Astrocyte (in vitro differentiated cells and primary cell): ENCODE measurements at regions not wholly inside any gene's neighbourhood (a gene's known extent, or its start where the extent isn't known, plus 50 kb on each side); places are given as distances from the start of the nearest gene placed in this dataset.

Experiments used
- EZH2 ChIP-seq: IDR thresholded peaks from 2 replicates; pipeline ENCODE4 v1.6.1; 2012; ENCODE audit warnings: mild to moderate bottlenecking, low read length, inconsistent platforms; ENCODE audit not compliant: insufficient read depth
- TF ChIP-seq, protein P1 (sequence below): IDR thresholded peaks from 2 replicates; pipeline ENCODE4 v1.5.1; 2011; ENCODE audit warnings: low read depth, mild to moderate bottlenecking, inconsistent platforms, low read length, moderate library complexity; ENCODE audit not compliant: insufficient read depth

DNA sequence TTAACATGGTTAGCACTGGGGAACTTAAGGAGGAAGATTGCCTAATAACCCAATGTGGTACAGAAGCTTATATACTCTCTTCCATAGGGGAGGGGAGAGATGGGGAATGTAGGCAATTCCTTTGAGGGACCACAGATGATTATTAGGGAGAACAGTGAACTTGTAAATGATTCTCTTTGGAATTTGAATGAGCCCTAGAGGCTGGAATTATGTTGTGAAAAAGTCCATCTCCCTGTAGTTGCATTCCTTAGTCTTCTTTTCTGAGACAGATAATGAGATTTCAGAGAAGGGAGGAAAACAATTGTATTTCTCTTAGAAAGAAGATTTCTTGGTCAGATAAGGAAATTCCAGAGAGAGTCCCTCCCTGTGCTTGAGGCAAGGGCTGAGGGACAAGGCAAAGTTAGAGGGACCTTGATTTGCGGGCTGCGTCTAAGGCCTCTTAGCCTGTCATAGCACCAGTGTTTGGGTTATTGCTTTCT is 89.0 kb upstream of the HMCN1 start:
- TF ChIP-seq, protein P1, sequence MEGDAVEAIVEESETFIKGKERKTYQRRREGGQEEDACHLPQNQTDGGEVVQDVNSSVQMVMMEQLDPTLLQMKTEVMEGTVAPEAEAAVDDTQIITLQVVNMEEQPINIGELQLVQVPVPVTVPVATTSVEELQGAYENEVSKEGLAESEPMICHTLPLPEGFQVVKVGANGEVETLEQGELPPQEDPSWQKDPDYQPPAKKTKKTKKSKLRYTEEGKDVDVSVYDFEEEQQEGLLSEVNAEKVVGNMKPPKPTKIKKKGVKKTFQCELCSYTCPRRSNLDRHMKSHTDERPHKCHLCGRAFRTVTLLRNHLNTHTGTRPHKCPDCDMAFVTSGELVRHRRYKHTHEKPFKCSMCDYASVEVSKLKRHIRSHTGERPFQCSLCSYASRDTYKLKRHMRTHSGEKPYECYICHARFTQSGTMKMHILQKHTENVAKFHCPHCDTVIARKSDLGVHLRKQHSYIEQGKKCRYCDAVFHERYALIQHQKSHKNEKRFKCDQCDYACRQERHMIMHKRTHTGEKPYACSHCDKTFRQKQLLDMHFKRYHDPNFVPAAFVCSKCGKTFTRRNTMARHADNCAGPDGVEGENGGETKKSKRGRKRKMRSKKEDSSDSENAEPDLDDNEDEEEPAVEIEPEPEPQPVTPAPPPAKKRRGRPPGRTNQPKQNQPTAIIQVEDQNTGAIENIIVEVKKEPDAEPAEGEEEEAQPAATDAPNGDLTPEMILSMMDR: no peak
- TF ChIP-seq EZH2: no peak
